ENCODE measurements at regions not wholly inside any gene's neighbourhood (a gene's known extent, or its start where the extent isn't known, plus 50 kb on each side); places are given as distances from the start of the nearest gene placed in this dataset.

- no peaks in the 10 kb centered on the region for H3K36me3 ChIP-seq (ENCODE audit: insufficient read depth, low read length)
- no peaks in the 10 kb centered on the region for H3K27me3 ChIP-seq (ENCODE audit: insufficient read depth, low read depth, low read length)
- H3F3A ChIP-seq (ENCODE audit: insufficient read depth, low read length, poor library complexity, severe bottlenecking): no peaks in the 10 kb centered on the region
- H3K4me3 ChIP-seq (ENCODE audit: low read length): no peak overlapping the region
- no peak overlapping the region for H3K9ac ChIP-seq (ENCODE audit: low read length)
- no peaks in the 10 kb centered on the region for H3K79me2 ChIP-seq (replicated peaks; ENCODE audit: insufficient read depth, low read length)
- H3K9me2 ChIP-seq (ENCODE audit: insufficient read depth, low read length): no peaks in the 10 kb centered on the region
- H3K9me3 ChIP-seq (ENCODE audit: low read length): no peaks in the 10 kb centered on the region
- H3K4me2 ChIP-seq (ENCODE audit: low read length): no peak overlapping the region
- no peak overlapping the region for H3K27ac ChIP-seq (ENCODE audit: low read length)
- no peaks in the 10 kb centered on the region for H4K20me1 ChIP-seq (ENCODE audit: insufficient read depth)
- H2AFZ ChIP-seq (ENCODE audit: low read depth, low read length): no peak overlapping the region
- no peak for TF ChIP-seq REST (IDR thresholded peaks at IDR 0.05; ENCODE audit: borderline replicate concordance)
- no peak for TF ChIP-seq MXI1 (conservative IDR thresholded peaks at IDR 0.05; ENCODE audit: poor library complexity, severe bottlenecking)
- TF ChIP-seq TAF1 (IDR thresholded peaks at IDR 0.05; ENCODE audit: low read depth): no peak
Measured at GRCh38 chr14:40273417-40273816, 841.2 kb upstream of the FBXO33 start.

- Histone ChIP-seq H3K9me3 (ENCODE audit: low read length) (no peaks in the 10 kb centered on the region), H3K27ac (ENCODE audit: low read length) (no peak overlapping the region), H3K4me3 (ENCODE audit: low read length) (no peak overlapping the region), H3K27me3 (ENCODE audit: insufficient read depth, low read depth, low read length) (no peaks in the 10 kb centered on the region), H3K9ac (ENCODE audit: low read length) (no peak overlapping the region), H3F3A (ENCODE audit: insufficient read depth, low read length, poor library complexity, severe bottlenecking) (no peaks in the 10 kb centered on the region), H3K36me3 (ENCODE audit: insufficient read depth, low read length) (no peaks in the 10 kb centered on the region), H3K9me2 (ENCODE audit: insufficient read depth, low read length) (no peaks in the 10 kb centered on the region), H3K79me2 (replicated peaks; ENCODE audit: insufficient read depth, low read length) (no peaks in the 10 kb centered on the region), H2AFZ (ENCODE audit: low read depth, low read length) (no peak overlapping the region), H3K4me2 (ENCODE audit: low read length) (no peak overlapping the region), H4K20me1 (ENCODE audit: insufficient read depth) (no peaks in the 10 kb centered on the region)
- no peak for TF ChIP-seq SMC3 (conservative IDR thresholded peaks at IDR 0.05; ENCODE audit: poor library complexity)
- no peak for TF ChIP-seq CTCF (IDR thresholded peaks at IDR 0.05; ENCODE audit: poor library complexity, severe bottlenecking)
- TF ChIP-seq POLR2AphosphoS5 (IDR thresholded peaks at IDR 0.05): no peak
- TF ChIP-seq TAF1 (IDR thresholded peaks at IDR 0.05; ENCODE audit: low read depth): no peak
- TF ChIP-seq EZH2 (IDR thresholded peaks at IDR 0.05; ENCODE audit: borderline replicate concordance, insufficient read depth, low read length, poor library complexity, severe bottlenecking): no peak
- TF ChIP-seq MXI1 (conservative IDR thresholded peaks at IDR 0.05; ENCODE audit: poor library complexity, severe bottlenecking): no peak
- no peak for TF ChIP-seq REST (IDR thresholded peaks at IDR 0.05; ENCODE audit: borderline replicate concordance)
- no peak for TF ChIP-seq EP300 (conservative IDR thresholded peaks at IDR 0.05; ENCODE audit: poor library complexity, severe bottlenecking)
Measured at GRCh38 chr14:40271480-40271879, 839.2 kb upstream of the FBXO33 start.

Data from neural cell (in vitro differentiated cells).